ENCODE measurements at regions not wholly inside any gene's neighbourhood (a gene's known extent, or its start where the extent isn't known, plus 50 kb on each side); places are given as distances from the start of the nearest gene placed in this dataset.

- H3K4me3 ChIP-seq (ENCODE audit: low read length in 3 of 3), result no peak overlapping the region
- TF ChIP-seq CTCF (IDR thresholded peaks at IDR 0.05; ENCODE audit: borderline replicate concordance, extremely low read depth, insufficient read depth), result no peak
- H3K27ac ChIP-seq (ENCODE audit: low read depth in 2 of 2, low read length in 2 of 2), result no peak overlapping the region
- H3K9me3 ChIP-seq (ENCODE audit: control insufficient read depth in 2 of 3, insufficient read depth in 1 of 3, low read length in 3 of 3), result no peaks in the 10 kb centered on the region
- intact Hi-C loops (cut with DNase I), result no loop called here
- no peak overlapping the region for H3K9ac ChIP-seq (ENCODE audit: low read length in 3 of 3)
- no peaks in the 10 kb centered on the region for H3K4me1 ChIP-seq (ENCODE audit: control insufficient read depth in 2 of 3, insufficient read depth in 2 of 3, low read depth in 1 of 3, low read length in 3 of 3)
- H3K36me3 ChIP-seq (ENCODE audit: control insufficient read depth in 2 of 3, insufficient read depth in 3 of 3, low read length in 3 of 3), result no peaks in the 10 kb centered on the region
- DNase-seq (no peak), FAIRE-seq (no peak)
- no peaks in the 10 kb centered on the region for H3K27me3 ChIP-seq (ENCODE audit: control insufficient read depth, insufficient read depth, low read length)
Measured at GRCh38 chr5:143898916-143899591, 87.1 kb downstream of the HMHB1 start.

- intact Hi-C loops (cut with DNase I), result no loop called here
- Histone ChIP-seq H3K4me1 (ENCODE audit: control insufficient read depth in 2 of 3, insufficient read depth in 2 of 3, low read depth in 1 of 3, low read length in 3 of 3) (no peaks in the 10 kb centered on the region), H3K9ac (ENCODE audit: low read length in 3 of 3) (no peak overlapping the region), H3K9me3 (ENCODE audit: control insufficient read depth in 2 of 3, insufficient read depth in 1 of 3, low read length in 3 of 3) (no peaks in the 10 kb centered on the region), H3K4me3 (ENCODE audit: low read length in 3 of 3) (no peak overlapping the region), H3K36me3 (ENCODE audit: control insufficient read depth in 2 of 3, insufficient read depth in 3 of 3, low read length in 3 of 3) (no peaks in the 10 kb centered on the region), H3K27me3 (ENCODE audit: control insufficient read depth, insufficient read depth, low read length) (no peaks in the 10 kb centered on the region), H3K27ac (ENCODE audit: low read depth in 2 of 2, low read length in 2 of 2) (no peak overlapping the region)
- FAIRE-seq (no peak), DNase-seq (no peak)
- no peak for TF ChIP-seq CTCF (IDR thresholded peaks at IDR 0.05; ENCODE audit: borderline replicate concordance, extremely low read depth, insufficient read depth)
Measured at GRCh38 chr5:143908959-143909358, 97.0 kb downstream of the HMHB1 start.

GRCh38 chr5:143913008-143913752, 101.2 kb downstream of the HMHB1 start:
- Histone ChIP-seq H3K27ac (ENCODE audit: low read depth in 2 of 2, low read length in 2 of 2) (no peak overlapping the region), H3K4me1 (ENCODE audit: control insufficient read depth in 2 of 3, insufficient read depth in 2 of 3, low read depth in 1 of 3, low read length in 3 of 3) (no peaks in the 10 kb centered on the region), H3K9ac (ENCODE audit: low read length in 3 of 3) (no peak overlapping the region), H3K9me3 (ENCODE audit: control insufficient read depth in 2 of 3, insufficient read depth in 1 of 3, low read length in 3 of 3) (no peaks in the 10 kb centered on the region), H3K4me3 (ENCODE audit: low read length in 3 of 3) (no peak overlapping the region), H3K27me3 (ENCODE audit: control insufficient read depth, insufficient read depth, low read length) (no peaks in the 10 kb centered on the region), H3K36me3 (ENCODE audit: control insufficient read depth in 2 of 3, insufficient read depth in 3 of 3, low read length in 3 of 3) (no peaks in the 10 kb centered on the region)
- TF ChIP-seq CTCF (IDR thresholded peaks at IDR 0.05; ENCODE audit: borderline replicate concordance, extremely low read depth, insufficient read depth), result no peak
- no peak for DNase-seq
- no peak for FAIRE-seq
- intact Hi-C loops (cut with DNase I), result no loop called here
